ENCODE measurements at regions not wholly inside any gene's neighbourhood (a gene's known extent, or its start where the extent isn't known, plus 50 kb on each side); places are given as distances from the start of the nearest gene placed in this dataset.

DNA sequence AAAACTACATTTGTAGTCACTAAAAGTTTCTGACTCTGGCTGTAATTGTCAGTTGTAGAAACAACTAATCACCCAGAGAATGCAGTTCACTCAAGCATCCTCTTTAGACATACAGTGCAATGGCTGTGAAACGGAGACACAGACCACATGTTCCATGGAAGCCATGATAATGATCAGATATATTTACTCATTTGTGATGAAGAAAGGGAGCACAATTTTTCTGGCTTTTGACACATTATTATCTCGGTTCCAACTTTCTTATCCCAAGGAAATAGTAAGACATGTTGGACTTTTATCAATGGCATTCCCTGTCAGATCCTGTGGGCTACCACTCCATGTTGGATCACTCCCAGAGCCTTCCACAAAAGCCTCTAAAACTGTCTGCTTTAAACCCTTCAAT lies 215.0 kb upstream of the LRIG1 start:
- no peaks in the 10 kb centered on the region for H3K36me3 ChIP-seq
- DNase-seq (ENCODE audit: low spot score), result no peak
- H3K9me3 ChIP-seq, result no peaks in the 10 kb centered on the region
- no peaks in the 10 kb centered on the region for H3K27me3 ChIP-seq
- H3K27ac ChIP-seq, result no peak overlapping the region
- TF ChIP-seq, protein P1, sequence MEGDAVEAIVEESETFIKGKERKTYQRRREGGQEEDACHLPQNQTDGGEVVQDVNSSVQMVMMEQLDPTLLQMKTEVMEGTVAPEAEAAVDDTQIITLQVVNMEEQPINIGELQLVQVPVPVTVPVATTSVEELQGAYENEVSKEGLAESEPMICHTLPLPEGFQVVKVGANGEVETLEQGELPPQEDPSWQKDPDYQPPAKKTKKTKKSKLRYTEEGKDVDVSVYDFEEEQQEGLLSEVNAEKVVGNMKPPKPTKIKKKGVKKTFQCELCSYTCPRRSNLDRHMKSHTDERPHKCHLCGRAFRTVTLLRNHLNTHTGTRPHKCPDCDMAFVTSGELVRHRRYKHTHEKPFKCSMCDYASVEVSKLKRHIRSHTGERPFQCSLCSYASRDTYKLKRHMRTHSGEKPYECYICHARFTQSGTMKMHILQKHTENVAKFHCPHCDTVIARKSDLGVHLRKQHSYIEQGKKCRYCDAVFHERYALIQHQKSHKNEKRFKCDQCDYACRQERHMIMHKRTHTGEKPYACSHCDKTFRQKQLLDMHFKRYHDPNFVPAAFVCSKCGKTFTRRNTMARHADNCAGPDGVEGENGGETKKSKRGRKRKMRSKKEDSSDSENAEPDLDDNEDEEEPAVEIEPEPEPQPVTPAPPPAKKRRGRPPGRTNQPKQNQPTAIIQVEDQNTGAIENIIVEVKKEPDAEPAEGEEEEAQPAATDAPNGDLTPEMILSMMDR (IDR thresholded peaks at IDR 0.05), result no peak
- no peak overlapping the region for H3K4me3 ChIP-seq
- no peaks in the 10 kb centered on the region for H3K4me1 ChIP-seq

DNA sequence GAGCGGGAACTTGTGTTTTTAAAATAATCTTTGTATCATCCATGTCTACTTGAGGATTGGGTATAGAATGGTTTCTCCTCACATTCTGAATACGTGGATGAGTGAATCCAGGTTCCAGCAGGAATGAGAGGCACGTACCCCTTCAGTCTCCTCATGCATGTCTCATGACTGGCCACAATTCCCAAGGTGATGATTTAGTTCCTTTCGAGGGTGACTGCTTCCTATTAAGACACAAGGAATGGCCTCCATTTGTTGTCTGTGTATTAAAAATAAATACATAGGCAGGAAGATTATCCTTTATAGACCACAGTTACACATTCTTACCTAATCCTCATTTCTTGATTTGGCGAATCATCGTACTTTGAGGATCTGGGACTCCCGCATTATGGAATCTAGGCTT lies 217.0 kb upstream of the LRIG1 start:
- Histone ChIP-seq H3K27ac (no peak overlapping the region), H3K9me3 (no peaks in the 10 kb centered on the region), H3K4me1 (no peaks in the 10 kb centered on the region), H3K4me3 (no peak overlapping the region), H3K27me3 (no peaks in the 10 kb centered on the region), H3K36me3 (no peaks in the 10 kb centered on the region)
- TF ChIP-seq, protein P1 (IDR thresholded peaks at IDR 0.05), result no peak
- DNase-seq (ENCODE audit: low spot score), result no peak

GRCh38 chr3:66719796-66720356 lies 219.1 kb upstream of the LRIG1 start:
- DNase-seq (ENCODE audit: low spot score), result no peak
- H3K4me1 ChIP-seq, result no peaks in the 10 kb centered on the region
- H3K4me3 ChIP-seq, result no peak overlapping the region
- H3K9me3 ChIP-seq, result no peaks in the 10 kb centered on the region
- no peak overlapping the region for H3K27ac ChIP-seq
- TF ChIP-seq, protein P1 (IDR thresholded peaks at IDR 0.05), result no peak
- H3K36me3 ChIP-seq, result no peaks in the 10 kb centered on the region
- H3K27me3 ChIP-seq, result no peaks in the 10 kb centered on the region

DNA sequence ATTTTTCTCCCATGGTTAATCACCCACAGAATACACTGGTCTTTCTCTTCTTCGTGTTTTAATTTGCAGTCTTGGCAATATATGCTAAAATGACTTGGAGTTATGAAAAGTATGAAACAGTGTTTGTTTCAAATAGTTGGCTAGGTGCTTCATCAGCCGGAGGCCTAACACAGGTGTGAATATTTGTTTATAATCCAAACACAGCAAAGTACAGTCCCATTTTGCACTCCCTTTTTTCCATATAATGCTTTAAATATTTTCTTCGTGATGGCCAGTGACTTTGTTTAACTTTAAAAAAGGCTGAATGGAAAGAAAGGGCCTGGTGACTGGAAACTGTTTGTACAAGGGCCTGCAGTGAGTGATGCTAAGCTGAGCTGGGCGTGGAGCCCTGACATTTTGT lies 219.7 kb upstream of the LRIG1 start:
- Histone ChIP-seq H3K9me3 (no peaks in the 10 kb centered on the region), H3K27me3 (no peaks in the 10 kb centered on the region), H3K36me3 (no peaks in the 10 kb centered on the region), H3K27ac (no peak overlapping the region), H3K4me1 (no peaks in the 10 kb centered on the region), H3K4me3 (no peak overlapping the region)
- TF ChIP-seq, protein P1 (IDR thresholded peaks at IDR 0.05), result no peak
- no peak for DNase-seq (ENCODE audit: low spot score)

GRCh38 chr3:66722675-66723074 lies 221.9 kb upstream of the LRIG1 start:
- Histone ChIP-seq H3K9me3 (no peaks in the 10 kb centered on the region), H3K27ac (no peak overlapping the region), H3K27me3 (no peaks in the 10 kb centered on the region), H3K4me1 (no peaks in the 10 kb centered on the region), H3K36me3 (no peaks in the 10 kb centered on the region), H3K4me3 (no peak overlapping the region)
- TF ChIP-seq, protein P1 (IDR thresholded peaks at IDR 0.05), result no peak
- DNase-seq (ENCODE audit: low spot score), result no peak

GRCh38 chr3:66723231-66723630 lies 222.4 kb upstream of the LRIG1 start:
- H3K36me3 ChIP-seq, result no peaks in the 10 kb centered on the region
- H3K27ac ChIP-seq, result no peak overlapping the region
- TF ChIP-seq, protein P1 (IDR thresholded peaks at IDR 0.05), result no peak
- H3K4me1 ChIP-seq, result no peaks in the 10 kb centered on the region
- no peaks in the 10 kb centered on the region for H3K27me3 ChIP-seq
- no peaks in the 10 kb centered on the region for H3K9me3 ChIP-seq
- DNase-seq (ENCODE audit: low spot score), result no peak
- H3K4me3 ChIP-seq, result no peak overlapping the region
